HCT116 (cell line): ENCODE measurements at regions not wholly inside any gene's neighbourhood (a gene's known extent, or its start where the extent isn't known, plus 50 kb on each side); places are given as distances from the start of the nearest gene placed in this dataset.

ENCODE experiments used
- ATAC-seq: fragments of 200-7000 bp; cut with Tn5 transposase; 2 replicates; pipeline ENCODE4 v1.9.1; 2020; ENCODE audit warnings: mild to moderate bottlenecking, moderate library complexity
- BruUV-seq: library from RNA; stranded (reverse); fragments of 400-500 nt; replicated peaks from 2 replicates; lab custom pipeline; 2021; lab: Mats Ljungman, UMichigan
- CTCF ChIA-PET: fragments of 300-600 bp; sonication (Branson Sonifier 250); formaldehyde crosslinking; loops from one replicate; lab custom pipeline; 2021; ENCODE audit warnings: antibody characterized with exemption; lab: Charles Lee
- POLR2A ChIA-PET: fragments of 300-600, 350-600 bp; sonication (Branson Sonifier 250); formaldehyde crosslinking; loops from one replicate; lab custom pipeline; 2021; ENCODE audit warnings: antibody characterized with exemption; lab: Charles Lee
- RAD21 ChIA-PET, 2 experiments: fragments of 300-600 bp; sonication (Branson Sonifier 250); formaldehyde crosslinking; loops; one replicate each; lab custom pipeline; 2023; ENCODE audit warnings: low total read pairs in 2 of 2; ENCODE audit not compliant: uncharacterized antibody in 2 of 2, unreplicated experiment in 2 of 2, low non-redundant PET in 1 of 2; lab: Charles Lee
- DNase-seq: peaks from one replicate; pipeline ENCODE4 v3.0.0-alpha.2; 2010; ENCODE audit warnings: low read depth, low spot score
- H2AFZ ChIP-seq: fragments of 200-600 bp; shearing (Covaris generic), sonication (generic); 2 replicates; pipeline ENCODE4 v1.6.1; 2017; ENCODE audit warnings: low read depth, mixed run types, mixed read lengths, antibody characterized with exemption, low read length; ENCODE audit not compliant: poor library complexity, severe bottlenecking
- H3K27ac ChIP-seq: 2 replicates; pipeline ENCODE4 v1.5.1; 2012; ENCODE audit warnings: low read depth, low read length
- H3K27me3 ChIP-seq: fragments of 200-600 bp; sonication (generic); 2 replicates; pipeline ENCODE4 v1.6.1; 2016; ENCODE audit warnings: mixed run types, low read length, mixed read lengths; ENCODE audit not compliant: insufficient read depth
- H3K36me3 ChIP-seq, 2 experiments: fragments of 200-500 bp in 1 of 2; fragments of 200-600 bp in 1 of 2; sonication (Bioruptor generic) in 1 of 2; sonication (generic) in 1 of 2; 2 replicates each; pipeline versions ENCODE4 v1.5.1 to v1.6.1; 2014 to 2016; ENCODE audit warnings: low read length in 2 of 2, inconsistent platforms in 1 of 2, mixed read lengths in 1 of 2, mixed run types in 1 of 2; ENCODE audit not compliant: insufficient read depth in 2 of 2, control insufficient read depth in 1 of 2
- H3K4me1 ChIP-seq, 2 experiments: fragments of 200-600 bp in 1 of 2; sonication (generic) in 1 of 2; 2 replicates each; pipeline versions ENCODE4 v1.5.1 to v1.6.1; 2012 to 2017; ENCODE audit warnings: low read length in 2 of 2, inconsistent platforms in 1 of 2, mild to moderate bottlenecking in 1 of 2, mixed read lengths in 1 of 2, mixed run types in 1 of 2, moderate library complexity in 1 of 2; ENCODE audit not compliant: insufficient read depth in 2 of 2, control insufficient read depth in 1 of 2
- H3K4me2 ChIP-seq: fragments of 200-600 bp; sonication (generic); 2 replicates; pipeline ENCODE4 v1.6.1; 2017; ENCODE audit warnings: mixed run types, low read length, mixed read lengths
- H3K4me3 ChIP-seq, 2 experiments: fragments of 200-600 bp in 1 of 2; sonication (generic) in 1 of 2; replicated peaks in 1 of 2; 2 replicates each; pipeline ENCODE4 v1.5.1; 2011 to 2016; ENCODE audit warnings: low read length in 2 of 2, control low read depth in 1 of 2, low read depth in 1 of 2, mild to moderate bottlenecking in 1 of 2, mixed read lengths in 1 of 2, mixed run types in 1 of 2
- H3K79me2 ChIP-seq: fragments of 200-600 bp; sonication (generic); 2 replicates; pipeline ENCODE4 v1.6.1; 2017; ENCODE audit warnings: mild to moderate bottlenecking, mixed run types, low read length, moderate library complexity, mixed read lengths; ENCODE audit not compliant: insufficient read depth
- H3K9ac ChIP-seq: fragments of 200-600 bp; sonication (generic); 2 replicates; pipeline ENCODE4 v1.6.1; 2016; ENCODE audit warnings: low read length, mixed read lengths
- H3K9me2 ChIP-seq: fragments of 200-600 bp; sonication (generic), shearing (Covaris generic); 2 replicates; pipeline ENCODE4 v1.6.1; 2017; ENCODE audit warnings: mixed run types, mild to moderate bottlenecking, moderate library complexity; ENCODE audit not compliant: insufficient read depth
- H3K9me3 ChIP-seq, 2 experiments: fragments of 200-500 bp in 1 of 2; fragments of 200-600 bp in 1 of 2; sonication (Bioruptor generic) in 1 of 2; sonication (generic) in 1 of 2; 2 replicates each; pipeline ENCODE4 v1.6.1; 2014 to 2017; ENCODE audit warnings: low read length in 2 of 2, mixed read lengths in 2 of 2, inconsistent platforms in 1 of 2, low read depth in 1 of 2, mild to moderate bottlenecking in 1 of 2, mixed run types in 1 of 2, moderate library complexity in 1 of 2; ENCODE audit not compliant: control insufficient read depth in 1 of 2, insufficient read depth in 1 of 2
- H4K20me1 ChIP-seq: fragments of 200-600 bp; sonication (generic), shearing (Covaris generic); 2 replicates; pipeline ENCODE4 v1.6.1; 2017; ENCODE audit warnings: mixed run types, mild to moderate bottlenecking, moderate library complexity; ENCODE audit not compliant: insufficient read depth
- CBX3 ChIP-seq: IDR thresholded peaks from 2 replicates; pipeline ENCODE4 v1.6.1; 2012; ENCODE audit warnings: low read depth
- CTCF ChIP-seq, 3 experiments: fragments of 200-600 bp in 1 of 3; sonication (generic) in 1 of 3; IDR thresholded peaks in 2 of 3; conservative IDR thresholded peaks in 1 of 3; 2 replicates each; pipeline ENCODE4 v1.5.1; 2012 to 2017; ENCODE audit warnings: low read depth in 2 of 3, low read length in 2 of 3, antibody characterized with exemption in 1 of 3, borderline replicate concordance in 1 of 3, control low read depth in 1 of 3, mild to moderate bottlenecking in 1 of 3, mixed read lengths in 1 of 3, mixed run types in 1 of 3, moderate library complexity in 1 of 3; ENCODE audit not compliant: insufficient read depth in 1 of 3
- EGR1 ChIP-seq: IDR thresholded peaks from 2 replicates; pipeline ENCODE4 v1.6.1; 2012; ENCODE audit warnings: low read depth
- FOSL1 ChIP-seq: IDR thresholded peaks from 2 replicates; pipeline ENCODE4 v1.6.1; 2012; ENCODE audit warnings: low read depth
- JUND ChIP-seq: IDR thresholded peaks from 2 replicates; pipeline ENCODE4 v1.6.1; 2012
- MAX ChIP-seq: IDR thresholded peaks from 2 replicates; pipeline ENCODE4 v1.6.1; 2012
- POLR2A ChIP-seq: IDR thresholded peaks from 2 replicates; pipeline ENCODE4 v1.7.0; 2011; ENCODE audit warnings: borderline replicate concordance; ENCODE audit not compliant: insufficient read depth, insufficient read length; ENCODE audit errors: extremely low read depth
- SRF ChIP-seq: IDR thresholded peaks from 2 replicates; pipeline ENCODE4 v1.6.1; 2012; ENCODE audit warnings: low read depth
- TCF7L2 ChIP-seq: IDR thresholded peaks from 2 replicates; pipeline ENCODE4 v1.7.0; 2011; ENCODE audit warnings: borderline replicate concordance, inconsistent platforms; ENCODE audit not compliant: insufficient read depth, insufficient read length; ENCODE audit errors: extremely low read depth
- ZBTB33 ChIP-seq: IDR thresholded peaks from 2 replicates; pipeline ENCODE4 v1.6.1; 2011; ENCODE audit warnings: mild to moderate bottlenecking, low read length, moderate library complexity; ENCODE audit not compliant: insufficient replicate concordance; ENCODE audit errors: extremely low read depth
- ZFX ChIP-seq: fragments of 450-650 bp; IDR thresholded peaks from 2 replicates; pipeline ENCODE4 v1.6.1; 2017
- ZNF274 ChIP-seq: fragments of 200-500 bp; sonication (Bioruptor generic); IDR thresholded peaks from 2 replicates; pipeline ENCODE4 v1.6.1; 2014; ENCODE audit warnings: mild to moderate bottlenecking, low read depth, low read length, inconsistent platforms
- intact Hi-C: fragments of 100-400 bp; cut with micrococcal nuclease; formaldehyde crosslinking; loops from 2 replicates; pipeline ENCODE4 v1.10.0; 2022

GRCh38 chr2:45328264-45328870 is 282.7 kb downstream of the SRBD1 start (continued):
- TF ChIP-seq TCF7L2: no peak

- POLR2A ChIA-PET: no interaction called here
- intact Hi-C loops: no loop called here
- Histone ChIP-seq H3K9me2 (no peaks in the 10 kb centered on the region), H3K9me3 (no peaks in the 10 kb centered on the region), H4K20me1 (no peaks in the 10 kb centered on the region), H2AFZ (no peak overlapping the region), H3K4me2 (no peak overlapping the region), H3K27ac (no peak overlapping the region), H3K4me3 (no peak overlapping the region), H3K27me3 (peaks cover 4% of the 10 kb centered on the region; the same call in 1 of the 2 replicates), H3K36me3 (no peaks in the 10 kb centered on the region), H3K4me1 (no peaks in the 10 kb centered on the region), H3K79me2 (no peaks in the 10 kb centered on the region), H3K9ac (no peak overlapping the region)
- RAD21 ChIA-PET: no interaction called here
- DNase-seq (no peak), ATAC-seq (no peak)
- CTCF ChIA-PET: no interaction called here
- TF ChIP-seq ZFX (no peak), EGR1 (no peak), CTCF (IDR thresholded peaks at IDR 0.05 in 2 of 3, conservative IDR thresholded peaks at IDR 0.05 in 1 of 3; ENCODE audit: borderline replicate concordance in 1 of 3, insufficient read depth in 1 of 3, low read depth in 2 of 3, low read length in 2 of 3) (no peak), JUND (no peak), ZNF274 (no peak), MAX (no peak), ZBTB33 (no peak), CBX3 (no peak), POLR2A (no peak), FOSL1 (no peak), SRF (no peak)
- no TSS peak for BruUV-seq
These were observed 287.7 kb downstream of the SRBD1 start for GRCh38 chr2:45323344-45323743.
